Upper lobe of right lung (tissue), 1 donor: ENCODE measurements at regions not wholly inside any gene's neighbourhood (a gene's known extent, or its start where the extent isn't known, plus 50 kb on each side); places are given as distances from the start of the nearest gene placed in this dataset.

Experiments
- ATAC-seq: fragments of 200-7000 bp; cut with Tn5 transposase; one replicate; pipeline ENCODE4 v1.9.1; 2020; ENCODE audit warnings: mild to moderate bottlenecking, moderate library complexity
- DNase-seq: peaks from one replicate; pipeline ENCODE4 v3.0.0-alpha.2; 2020
- H3K27ac ChIP-seq: fragments of 200-600 bp; one replicate; pipeline ENCODE4 v1.8.0; 2022
- H3K27me3 ChIP-seq: fragments of 200-600 bp; one replicate; pipeline ENCODE4 v1.8.0; 2022; ENCODE audit warnings: mild to moderate bottlenecking
- H3K36me3 ChIP-seq: fragments of 200-600 bp; one replicate; pipeline ENCODE4 v1.8.0; 2022
- H3K4me1 ChIP-seq: fragments of 200-600 bp; one replicate; pipeline ENCODE4 v1.8.0; 2022
- H3K4me3 ChIP-seq: fragments of 200-600 bp; one replicate; pipeline ENCODE4 v1.8.0; 2022; ENCODE audit warnings: mild to moderate bottlenecking
- H3K9me3 ChIP-seq: fragments of 200-600 bp; one replicate; pipeline ENCODE4 v1.8.0; 2022
- intact Hi-C: fragments of 100-400 bp; cut with DNase I; formaldehyde crosslinking; loops from one replicate; pipeline ENCODE4 v1.11.0; 2022
- TF ChIP-seq, protein P1 (sequence below): fragments of 200-600 bp; IDR thresholded peaks from one replicate; pipeline ENCODE4 v1.8.0; 2022; ENCODE audit warnings: antibody characterized with exemption
- donor health status: DM: no; HTN: yes; CAD: no; lungs with severe emphysema.

DNA sequence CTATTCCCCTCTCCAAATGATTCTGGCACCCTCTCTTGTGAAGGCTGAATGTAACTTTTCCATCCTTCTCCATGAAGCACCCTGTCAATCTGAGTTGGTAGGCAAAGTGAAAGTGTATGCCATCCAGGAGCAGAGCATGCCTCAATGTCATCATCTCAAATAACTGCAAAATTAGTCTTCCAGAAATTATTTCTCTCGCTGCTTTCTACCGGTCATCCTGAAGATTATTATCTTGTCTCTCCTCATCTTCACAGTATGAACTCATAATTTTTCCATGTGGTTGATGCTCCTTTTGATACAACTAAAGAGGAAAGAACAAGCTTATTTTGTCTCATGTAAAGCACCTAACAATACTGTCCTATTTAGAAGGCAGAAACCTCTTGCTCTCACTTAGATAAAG is 285.5 kb upstream of the PCDH7 start:
- H3K9me3 ChIP-seq, result no peaks in the 10 kb centered on the region
- H3K27ac ChIP-seq, result no peak overlapping the region
- no peak for ATAC-seq
- DNase-seq, result no peak
- no peaks in the 10 kb centered on the region for H3K4me1 ChIP-seq
- intact Hi-C loops, result no loop called here
- H3K4me3 ChIP-seq, result no peak overlapping the region
- TF ChIP-seq, protein P1, sequence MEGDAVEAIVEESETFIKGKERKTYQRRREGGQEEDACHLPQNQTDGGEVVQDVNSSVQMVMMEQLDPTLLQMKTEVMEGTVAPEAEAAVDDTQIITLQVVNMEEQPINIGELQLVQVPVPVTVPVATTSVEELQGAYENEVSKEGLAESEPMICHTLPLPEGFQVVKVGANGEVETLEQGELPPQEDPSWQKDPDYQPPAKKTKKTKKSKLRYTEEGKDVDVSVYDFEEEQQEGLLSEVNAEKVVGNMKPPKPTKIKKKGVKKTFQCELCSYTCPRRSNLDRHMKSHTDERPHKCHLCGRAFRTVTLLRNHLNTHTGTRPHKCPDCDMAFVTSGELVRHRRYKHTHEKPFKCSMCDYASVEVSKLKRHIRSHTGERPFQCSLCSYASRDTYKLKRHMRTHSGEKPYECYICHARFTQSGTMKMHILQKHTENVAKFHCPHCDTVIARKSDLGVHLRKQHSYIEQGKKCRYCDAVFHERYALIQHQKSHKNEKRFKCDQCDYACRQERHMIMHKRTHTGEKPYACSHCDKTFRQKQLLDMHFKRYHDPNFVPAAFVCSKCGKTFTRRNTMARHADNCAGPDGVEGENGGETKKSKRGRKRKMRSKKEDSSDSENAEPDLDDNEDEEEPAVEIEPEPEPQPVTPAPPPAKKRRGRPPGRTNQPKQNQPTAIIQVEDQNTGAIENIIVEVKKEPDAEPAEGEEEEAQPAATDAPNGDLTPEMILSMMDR, result no peak
- H3K27me3 ChIP-seq, result no peaks in the 10 kb centered on the region
- H3K36me3 ChIP-seq, result no peaks in the 10 kb centered on the region

DNA sequence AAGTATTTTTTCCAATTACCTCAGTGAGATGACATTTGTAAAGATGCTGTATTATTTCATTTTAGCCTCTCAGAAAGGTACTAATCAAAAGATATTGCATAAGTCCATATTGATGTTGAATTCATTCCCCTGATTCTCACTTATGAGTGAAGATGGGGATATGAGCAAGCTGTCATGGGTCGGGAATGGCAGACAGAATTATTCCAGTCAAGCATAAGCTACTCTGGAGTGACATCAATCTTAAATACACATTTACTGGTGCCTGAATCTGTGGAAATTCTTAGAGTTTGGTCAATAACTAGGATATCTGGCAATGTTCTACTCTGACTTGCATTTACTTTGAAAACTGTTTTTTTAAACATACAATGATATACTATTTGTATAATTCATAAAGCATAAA is 283.8 kb upstream of the PCDH7 start:
- no peak for DNase-seq
- H3K4me1 ChIP-seq, result no peaks in the 10 kb centered on the region
- no peaks in the 10 kb centered on the region for H3K36me3 ChIP-seq
- no peaks in the 10 kb centered on the region for H3K9me3 ChIP-seq
- intact Hi-C loops, result no loop called here
- H3K27ac ChIP-seq, result no peak overlapping the region
- ATAC-seq, result no peak
- H3K27me3 ChIP-seq, result no peaks in the 10 kb centered on the region
- H3K4me3 ChIP-seq, result no peak overlapping the region
- TF ChIP-seq, protein P1, result no peak

GRCh38 chr4:30437316-30437715 is 282.9 kb upstream of the PCDH7 start:
- TF ChIP-seq, protein P1, result no peak
- intact Hi-C loops, result no loop called here
- no peak overlapping the region for H3K4me3 ChIP-seq
- H3K4me1 ChIP-seq, result no peaks in the 10 kb centered on the region
- H3K36me3 ChIP-seq, result no peaks in the 10 kb centered on the region
- no peak for ATAC-seq
- H3K9me3 ChIP-seq, result no peaks in the 10 kb centered on the region
- DNase-seq, result no peak
- H3K27ac ChIP-seq, result no peak overlapping the region
- no peaks in the 10 kb centered on the region for H3K27me3 ChIP-seq

- no peaks in the 10 kb centered on the region for H3K9me3 ChIP-seq
- DNase-seq, result no peak
- TF ChIP-seq, protein P1, result no peak
- H3K27ac ChIP-seq, result no peak overlapping the region
- ATAC-seq, result no peak
- no peak overlapping the region for H3K4me3 ChIP-seq
- H3K27me3 ChIP-seq, result no peaks in the 10 kb centered on the region
- intact Hi-C loops, result no loop called here
- no peaks in the 10 kb centered on the region for H3K4me1 ChIP-seq
- no peaks in the 10 kb centered on the region for H3K36me3 ChIP-seq
Observed at GRCh38 chr4:30443289-30443688, 276.9 kb upstream of the PCDH7 start.

- intact Hi-C loops, result no loop called here
- Histone ChIP-seq H3K9me3 (no peaks in the 10 kb centered on the region), H3K4me3 (no peak overlapping the region), H3K36me3 (no peaks in the 10 kb centered on the region), H3K4me1 (no peaks in the 10 kb centered on the region), H3K27me3 (no peaks in the 10 kb centered on the region), H3K27ac (no peak overlapping the region)
- no peak for DNase-seq
- TF ChIP-seq, protein P1, result no peak
- no peak for ATAC-seq
Observed at GRCh38 chr4:30450474-30450873, 269.7 kb upstream of the PCDH7 start.

- TF ChIP-seq, protein P1, result no peak
- ATAC-seq (no peak), DNase-seq (no peak)
- H3K27me3 ChIP-seq, result no peaks in the 10 kb centered on the region
- no peaks in the 10 kb centered on the region for H3K36me3 ChIP-seq
- H3K27ac ChIP-seq, result no peak overlapping the region
- H3K4me1 ChIP-seq, result no peaks in the 10 kb centered on the region
- H3K4me3 ChIP-seq, result no peak overlapping the region
- H3K9me3 ChIP-seq, result no peaks in the 10 kb centered on the region
- intact Hi-C loops, result no loop called here
Observed at GRCh38 chr4:30454504-30454903, 265.7 kb upstream of the PCDH7 start.
